Stomach (tissue), 4 donors: ENCODE measurements at regions not wholly inside any gene's neighbourhood (a gene's known extent, or its start where the extent isn't known, plus 50 kb on each side); places are given as distances from the start of the nearest gene placed in this dataset.

Experiments
- EP300 ChIP-seq: sonication (generic); formaldehyde crosslinking; IDR thresholded peaks from one replicate; pipeline ENCODE4 v1.6.1; 2017; ENCODE audit warnings: antibody characterized with exemption
- POLR2A ChIP-seq, 4 donors: fragments of 450-650 bp; IDR thresholded peaks; one replicate each; pipeline ENCODE4 v1.6.1; 2016; ENCODE audit warnings: antibody characterized with exemption in 4 of 4, control low read depth in 2 of 4, mild to moderate bottlenecking in 1 of 4, moderate library complexity in 1 of 4
- POLR2AphosphoS5 ChIP-seq, 3 donors: sonication (generic); formaldehyde crosslinking; IDR thresholded peaks; one replicate each; pipeline ENCODE4 v1.6.1; 2016; ENCODE audit warnings: antibody characterized with exemption in 3 of 3
- TF ChIP-seq, protein P1 (sequence below), 7 experiments: fragments of 450-650 bp in 4 of 7; fragments of 200-600 bp in 3 of 7; sonication (generic) in 3 of 7; IDR thresholded peaks; one replicate each; pipeline ENCODE4 v1.5.1; 2016 to 2019; ENCODE audit warnings: antibody characterized with exemption in 7 of 7, control low read depth in 2 of 7, mild to moderate bottlenecking in 1 of 7

DNA sequence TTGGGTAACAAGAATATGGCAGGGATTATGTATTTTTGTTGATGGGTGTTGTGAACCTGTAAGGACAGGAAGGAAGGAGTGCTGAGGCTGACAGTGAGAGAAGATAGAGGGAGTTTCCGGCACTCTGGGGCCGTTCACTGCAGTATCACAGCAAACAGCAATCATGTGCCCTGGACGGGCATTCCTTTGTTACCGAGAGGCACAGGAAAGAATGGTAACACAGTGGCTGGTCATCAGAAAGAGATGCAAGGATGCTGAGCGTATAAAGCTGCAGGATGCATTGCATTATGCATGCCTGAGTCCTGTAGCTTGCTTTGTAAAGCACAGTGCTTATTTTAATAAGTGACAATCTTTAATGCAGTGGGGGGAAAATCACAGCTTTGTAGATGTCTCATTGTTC is 286.8 kb downstream of the RPS24 start:
- TF ChIP-seq, protein P1, sequence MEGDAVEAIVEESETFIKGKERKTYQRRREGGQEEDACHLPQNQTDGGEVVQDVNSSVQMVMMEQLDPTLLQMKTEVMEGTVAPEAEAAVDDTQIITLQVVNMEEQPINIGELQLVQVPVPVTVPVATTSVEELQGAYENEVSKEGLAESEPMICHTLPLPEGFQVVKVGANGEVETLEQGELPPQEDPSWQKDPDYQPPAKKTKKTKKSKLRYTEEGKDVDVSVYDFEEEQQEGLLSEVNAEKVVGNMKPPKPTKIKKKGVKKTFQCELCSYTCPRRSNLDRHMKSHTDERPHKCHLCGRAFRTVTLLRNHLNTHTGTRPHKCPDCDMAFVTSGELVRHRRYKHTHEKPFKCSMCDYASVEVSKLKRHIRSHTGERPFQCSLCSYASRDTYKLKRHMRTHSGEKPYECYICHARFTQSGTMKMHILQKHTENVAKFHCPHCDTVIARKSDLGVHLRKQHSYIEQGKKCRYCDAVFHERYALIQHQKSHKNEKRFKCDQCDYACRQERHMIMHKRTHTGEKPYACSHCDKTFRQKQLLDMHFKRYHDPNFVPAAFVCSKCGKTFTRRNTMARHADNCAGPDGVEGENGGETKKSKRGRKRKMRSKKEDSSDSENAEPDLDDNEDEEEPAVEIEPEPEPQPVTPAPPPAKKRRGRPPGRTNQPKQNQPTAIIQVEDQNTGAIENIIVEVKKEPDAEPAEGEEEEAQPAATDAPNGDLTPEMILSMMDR (IDR thresholded peaks at IDR 0.05), result no peak
- TF ChIP-seq POLR2A (IDR thresholded peaks at IDR 0.05) (no peak), EP300 (no peak), POLR2AphosphoS5 (IDR thresholded peaks at IDR 0.05) (no peak)
